Aorta (tissue), 5 donors: ENCODE measurements at regions not wholly inside any gene's neighbourhood (a gene's known extent, or its start where the extent isn't known, plus 50 kb on each side); places are given as distances from the start of the nearest gene placed in this dataset.

Experiments used
- ATAC-seq: fragments of 200-7000 bp; cut with Tn5 transposase; one replicate; pipeline ENCODE4 v1.9.1; 2022; ENCODE audit warnings: moderate library complexity; ENCODE audit not compliant: low FRiP score
- DNase-seq, 2 donors: peaks; one replicate each; pipeline ENCODE4 v3.0.0-alpha.2; 2020
- H3K27ac ChIP-seq, 2 donors: one replicate each; pipeline ENCODE4 v1.5.1; 2013; ENCODE audit warnings: low read length in 2 of 2, mild to moderate bottlenecking in 2 of 2, moderate library complexity in 2 of 2, control low read depth in 1 of 2, inconsistent platforms in 1 of 2, low read depth in 1 of 2
- H3K27me3 ChIP-seq, 2 donors: one replicate each; pipeline ENCODE4 v1.6.1; 2013; ENCODE audit warnings: control low read depth in 1 of 2, low read length in 1 of 2, mild to moderate bottlenecking in 1 of 2, moderate library complexity in 1 of 2; ENCODE audit not compliant: insufficient read depth in 2 of 2, control insufficient read depth in 1 of 2
- H3K36me3 ChIP-seq, 2 donors: one replicate each; pipeline ENCODE4 v1.6.1; 2013; ENCODE audit warnings: control low read depth in 1 of 2, low read length in 1 of 2, mild to moderate bottlenecking in 1 of 2; ENCODE audit not compliant: insufficient read depth in 2 of 2, control insufficient read depth in 1 of 2
- H3K4me1 ChIP-seq, 2 donors: one replicate each; pipeline ENCODE4 v1.6.1; 2013; ENCODE audit warnings: low read length in 2 of 2, control low read depth in 1 of 2, mild to moderate bottlenecking in 1 of 2, moderate library complexity in 1 of 2; ENCODE audit not compliant: insufficient read depth in 2 of 2, control insufficient read depth in 1 of 2
- H3K4me3 ChIP-seq, 2 donors: one replicate each; pipeline ENCODE4 v1.5.1; 2013; ENCODE audit warnings: low read length in 2 of 2, control low read depth in 1 of 2, mild to moderate bottlenecking in 1 of 2
- H3K9me3 ChIP-seq: one replicate; pipeline ENCODE4 v1.6.1; 2013; ENCODE audit warnings: mild to moderate bottlenecking, low read length; ENCODE audit not compliant: control insufficient read depth
- WGBS, 2 donors: extraction: QIAGEN DNeasy Blood & Tissue Kit; methylation state at CpG; one replicate each; pipeline ENCODE4 v1.1.7; 2013; 5-methylcytosine and 5-hydroxymethylcytosine counted together
- intact Hi-C, 2 donors: fragments of 100-400 bp; cut with DNase I; formaldehyde crosslinking; loops; one replicate each; pipeline versions ENCODE4 v1.14.2 to v1.15.0; 2022
- donor health status: healthy with polysubstance abuse.
- donor health status: Bipolar disorder and iron deficiency.
- donor health status: DM: no; HTN: no; CAD: no.
- donor health status: DM: no; HTN: no; CAD: no.
- donor health status: DM: yes; HTN: yes; CAD: no.

DNA sequence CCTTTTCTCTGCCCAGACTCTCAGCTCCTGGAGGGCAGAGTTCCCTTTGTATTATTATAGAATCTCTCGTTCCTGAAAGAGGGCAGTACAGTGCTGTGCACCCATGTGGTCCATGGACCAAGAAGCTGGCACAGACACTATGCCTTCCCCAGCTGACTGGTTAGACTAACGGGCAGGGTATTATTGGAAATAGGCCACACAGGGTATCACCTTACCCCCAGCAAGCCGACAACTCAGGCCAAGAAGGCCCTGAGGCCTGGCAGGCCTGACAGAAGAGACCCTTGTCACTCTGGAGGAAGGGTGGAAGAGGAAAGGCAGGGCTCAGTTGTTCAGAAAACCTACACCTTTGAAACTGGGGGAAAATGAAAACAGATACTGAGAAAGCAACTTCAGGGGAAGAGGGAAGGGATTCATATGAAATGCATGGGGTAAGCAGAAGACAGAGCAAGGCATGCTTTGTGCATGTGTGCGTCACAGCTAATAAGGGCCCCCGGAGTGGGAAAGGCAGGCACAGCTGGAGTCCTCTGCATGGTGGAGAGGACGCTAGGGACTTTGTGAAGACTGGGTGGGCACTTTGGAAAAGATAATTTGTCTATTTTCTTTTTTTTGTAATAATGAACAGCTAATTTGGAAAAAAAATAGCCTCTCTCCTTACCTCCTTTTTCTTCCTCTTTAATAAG lies 476.8 kb upstream of the CELF4 start:
- H3K27me3 ChIP-seq: no peaks in the 10 kb centered on the region
- H3K4me3 ChIP-seq: no peak overlapping the region
- 66 to 72% methylated on average over 6 of the region's 6 CpGs for WGBS, 2 donors
- H3K4me1 ChIP-seq: no peaks in the 10 kb centered on the region
- H3K27ac ChIP-seq: no peak overlapping the region
- no peaks in the 10 kb centered on the region for H3K36me3 ChIP-seq
- intact Hi-C loops: loop anchor here in 1 of 2 donors (10.0 kb wide), 1 partner anchor 58 kb away; no protein-coding TSS in a partner anchor
- no peak for ATAC-seq
- no peaks in the 10 kb centered on the region for H3K9me3 ChIP-seq
- no peak for DNase-seq

GRCh38 chr18:38038242-38038641 lies 472.6 kb upstream of the CELF4 start:
- H3K9me3 ChIP-seq: no peaks in the 10 kb centered on the region
- no peaks in the 10 kb centered on the region for H3K27me3 ChIP-seq
- no peaks in the 10 kb centered on the region for H3K36me3 ChIP-seq
- no peak overlapping the region for H3K4me3 ChIP-seq
- DNase-seq: no peak
- intact Hi-C loops: no loop called here
- H3K4me1 ChIP-seq: no peaks in the 10 kb centered on the region
- ATAC-seq: no peak
- H3K27ac ChIP-seq: no peak overlapping the region

- H3K27ac ChIP-seq: no peak overlapping the region
- ATAC-seq: no peak
- no peaks in the 10 kb centered on the region for H3K9me3 ChIP-seq
- H3K27me3 ChIP-seq: no peaks in the 10 kb centered on the region
- H3K36me3 ChIP-seq: no peaks in the 10 kb centered on the region
- no peak for DNase-seq
- WGBS, 2 donors: 42 to 47% methylated on average over 3 of the region's 3 CpGs
- H3K4me3 ChIP-seq: no peak overlapping the region
- H3K4me1 ChIP-seq: no peaks in the 10 kb centered on the region
- intact Hi-C loops: no loop called here
These were observed 469.6 kb upstream of the CELF4 start for GRCh38 chr18:38035193-38035592.

DNA sequence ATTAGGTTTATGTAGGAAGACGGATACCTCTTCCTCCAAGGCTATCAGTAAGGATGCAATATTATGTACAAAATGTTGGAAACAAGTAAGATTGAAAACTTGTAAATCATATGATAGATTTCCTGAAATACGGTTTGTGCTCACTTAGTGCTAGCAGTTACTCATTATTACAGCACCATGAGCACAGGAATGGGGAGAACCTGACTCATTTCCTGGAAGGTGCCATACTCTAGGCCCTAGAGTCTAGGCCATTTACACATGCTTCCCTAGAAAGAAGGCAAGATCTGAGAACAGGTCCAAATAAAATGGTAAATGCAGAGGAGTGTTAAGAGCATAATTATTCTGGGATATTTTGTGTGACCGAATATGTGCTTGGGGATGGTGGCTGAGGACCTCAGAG lies 467.7 kb upstream of the CELF4 start:
- H3K9me3 ChIP-seq: no peaks in the 10 kb centered on the region
- no peak for ATAC-seq
- no peaks in the 10 kb centered on the region for H3K36me3 ChIP-seq
- H3K4me1 ChIP-seq: no peaks in the 10 kb centered on the region
- no peak overlapping the region for H3K27ac ChIP-seq
- no peaks in the 10 kb centered on the region for H3K27me3 ChIP-seq
- 84% methylated on average over 3 of the region's 3 CpGs for WGBS, 2 donors
- H3K4me3 ChIP-seq: no peak overlapping the region
- intact Hi-C loops: no loop called here
- no peak for DNase-seq

GRCh38 chr18:38032516-38032915 lies 466.9 kb upstream of the CELF4 start:
- Histone ChIP-seq H3K4me3 (no peak overlapping the region), H3K27ac (no peak overlapping the region), H3K4me1 (no peaks in the 10 kb centered on the region), H3K27me3 (no peaks in the 10 kb centered on the region), H3K9me3 (no peaks in the 10 kb centered on the region), H3K36me3 (no peaks in the 10 kb centered on the region)
- no peak for ATAC-seq
- DNase-seq: no peak
- intact Hi-C loops: no loop called here

GRCh38 chr18:38028946-38029345 lies 463.3 kb upstream of the CELF4 start:
- ATAC-seq: no peak
- no peak for DNase-seq
- Histone ChIP-seq H3K4me3 (no peak overlapping the region), H3K4me1 (no peaks in the 10 kb centered on the region), H3K36me3 (no peaks in the 10 kb centered on the region), H3K9me3 (no peaks in the 10 kb centered on the region), H3K27ac (no peak overlapping the region), H3K27me3 (no peaks in the 10 kb centered on the region)
- 79 to 82% methylated on average over 7 of the region's 7 CpGs for WGBS, 2 donors
- intact Hi-C loops: no loop called here

GRCh38 chr18:38025433-38026038 lies 459.9 kb upstream of the CELF4 start:
- H3K27me3 ChIP-seq: no peaks in the 10 kb centered on the region
- H3K9me3 ChIP-seq: no peaks in the 10 kb centered on the region
- DNase-seq (no peak), ATAC-seq (no peak)
- H3K4me3 ChIP-seq: no peak overlapping the region
- WGBS, 2 donors: 36 to 47% methylated on average over 4 of the region's 4 CpGs
- intact Hi-C loops: no loop called here
- no peak overlapping the region for H3K27ac ChIP-seq
- H3K4me1 ChIP-seq: no peaks in the 10 kb centered on the region
- H3K36me3 ChIP-seq: no peaks in the 10 kb centered on the region

DNA sequence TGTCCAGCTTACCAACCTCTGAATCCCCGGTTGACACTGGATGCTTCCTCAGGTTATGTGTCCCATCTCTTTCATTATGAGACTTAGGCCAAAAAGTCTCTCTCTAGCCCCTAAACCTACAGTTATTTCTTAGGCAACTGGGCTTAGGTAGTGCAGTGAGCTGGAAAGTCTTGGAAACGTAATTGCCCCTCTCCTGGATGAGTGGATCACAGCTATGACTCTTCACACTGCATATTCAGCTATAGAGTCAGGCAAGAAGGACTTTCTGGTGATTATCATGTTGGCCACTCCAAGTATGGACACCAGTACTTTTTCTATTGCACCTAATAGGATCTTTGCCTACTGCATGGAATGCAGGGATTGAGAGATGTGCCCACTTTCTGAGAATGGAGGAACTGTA lies 458.3 kb upstream of the CELF4 start:
- DNase-seq: no peak
- no peaks in the 10 kb centered on the region for H3K36me3 ChIP-seq
- 78 to 83% methylated on average over 2 of the region's 2 CpGs for WGBS, 2 donors
- H3K4me3 ChIP-seq: no peak overlapping the region
- H3K27ac ChIP-seq: no peak overlapping the region
- intact Hi-C loops: no loop called here
- no peaks in the 10 kb centered on the region for H3K4me1 ChIP-seq
- ATAC-seq: no peak
- H3K9me3 ChIP-seq: no peaks in the 10 kb centered on the region
- H3K27me3 ChIP-seq: no peaks in the 10 kb centered on the region

DNA sequence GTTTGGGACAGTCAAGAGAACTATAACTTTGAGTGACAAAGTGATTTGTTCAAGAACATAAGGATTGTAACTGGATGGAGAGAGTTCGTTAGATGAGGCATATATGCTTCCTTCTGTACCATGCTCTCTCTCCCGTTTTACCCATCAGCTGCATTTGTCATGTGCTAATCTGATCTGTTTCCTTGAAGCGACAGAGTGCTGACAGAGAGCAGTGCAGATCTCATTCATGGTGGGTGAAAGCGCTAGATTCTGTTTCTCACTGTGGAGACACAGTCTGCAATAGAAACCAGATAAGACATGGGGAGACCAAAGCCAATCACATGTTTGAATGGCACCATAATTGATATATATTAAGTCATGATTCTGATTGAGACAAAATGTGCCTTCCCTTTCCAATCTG lies 456.6 kb upstream of the CELF4 start:
- no peaks in the 10 kb centered on the region for H3K4me1 ChIP-seq
- H3K9me3 ChIP-seq: no peaks in the 10 kb centered on the region
- H3K4me3 ChIP-seq: no peak overlapping the region
- 47 to 49% methylated on average over 4 of the region's 4 CpGs for WGBS, 2 donors
- no peaks in the 10 kb centered on the region for H3K36me3 ChIP-seq
- DNase-seq (no peak), ATAC-seq (no peak)
- no peaks in the 10 kb centered on the region for H3K27me3 ChIP-seq
- intact Hi-C loops: no loop called here
- no peak overlapping the region for H3K27ac ChIP-seq
